IPS DF 4.7 (cell line): ENCODE measurements at regions not wholly inside any gene's neighbourhood (a gene's known extent, or its start where the extent isn't known, plus 50 kb on each side); places are given as distances from the start of the nearest gene placed in this dataset.
"Not testable (repeated sequence)": the region's sequence is repeated elsewhere in the genome, so short reads cannot be mapped to it uniquely, and the experiment has no call there.

ENCODE experiments used
- DNase-seq: peaks from one replicate; pipeline ENCODE4 v3.0.0-alpha.2; 2013; ENCODE audit warnings: low spot score; ENCODE audit errors: extremely low read depth

DNA sequence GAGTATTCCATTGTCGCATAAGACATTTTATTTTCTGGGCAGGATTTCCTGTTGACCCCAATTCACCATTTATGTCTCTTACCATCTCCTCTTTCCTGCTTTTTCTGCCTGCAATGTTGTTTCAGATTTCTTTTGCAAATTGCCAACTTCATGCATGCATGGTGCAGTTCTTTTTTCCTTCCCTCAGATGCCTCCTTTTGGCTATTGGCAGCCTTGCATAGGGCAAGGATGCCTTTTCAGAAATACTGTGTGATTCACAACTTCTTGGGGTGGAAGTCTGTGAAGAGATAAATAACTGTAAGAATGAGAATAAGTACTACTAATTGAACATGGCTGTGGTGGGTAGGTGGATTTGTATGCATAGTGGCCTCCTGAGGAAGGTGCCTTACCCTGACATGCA, 116.7 kb downstream of the SOX4 start:
- DNase-seq = no peak

DNA sequence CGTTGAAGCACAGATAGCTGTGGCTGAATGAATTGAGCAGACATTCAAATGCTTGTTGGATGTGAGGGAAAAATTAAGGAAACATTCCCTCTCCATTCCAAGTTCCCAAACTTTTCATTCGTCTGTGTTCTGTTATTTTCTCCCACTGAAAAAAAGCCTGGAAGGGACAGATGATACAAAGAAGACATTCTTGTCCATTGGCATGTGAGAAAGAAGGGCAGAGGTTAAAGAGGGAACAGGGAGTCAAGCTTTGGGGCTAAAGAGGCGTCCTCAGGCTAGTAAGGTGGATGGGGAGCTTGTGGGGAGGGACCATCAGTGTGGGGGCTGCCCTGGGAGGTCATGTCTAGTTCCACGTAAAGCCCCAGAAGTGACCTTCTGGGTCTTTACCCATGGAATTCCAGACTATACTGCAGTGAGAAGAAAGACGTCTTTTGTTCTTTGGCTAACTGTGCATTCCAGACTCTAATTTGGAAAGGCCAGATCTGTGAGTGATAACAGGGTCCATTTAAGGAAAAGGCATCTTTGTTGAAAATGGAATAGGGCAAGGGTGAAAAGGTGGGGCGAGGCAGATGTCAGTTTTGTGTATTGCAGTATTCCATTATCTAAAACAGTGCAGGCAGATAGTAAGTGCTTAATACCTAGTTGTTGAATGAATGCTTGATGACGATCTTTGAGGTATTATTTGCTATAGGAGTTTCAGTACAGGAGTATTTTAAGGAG, 117.5 kb downstream of the SOX4 start:
- no peak for DNase-seq

DNA sequence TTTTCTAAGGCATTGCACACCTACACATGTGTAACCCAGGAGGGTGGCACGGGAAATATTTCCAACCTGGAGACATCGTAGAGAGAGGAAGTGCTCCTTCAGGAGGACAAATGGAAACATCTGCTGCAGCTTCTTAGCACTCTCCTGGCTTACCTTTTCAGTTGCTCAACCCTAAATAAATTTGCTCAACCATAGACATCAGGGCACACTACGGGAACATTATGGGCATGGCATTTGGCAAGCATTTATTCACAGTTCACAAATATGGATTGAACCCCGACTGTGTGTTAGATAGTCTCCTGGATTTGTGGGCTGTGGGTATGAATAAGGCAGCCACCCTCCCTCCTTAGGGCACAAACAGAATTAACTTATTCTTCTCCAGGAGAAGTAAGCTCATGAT, 118.7 kb downstream of the SOX4 start:
- no peak for DNase-seq

DNA sequence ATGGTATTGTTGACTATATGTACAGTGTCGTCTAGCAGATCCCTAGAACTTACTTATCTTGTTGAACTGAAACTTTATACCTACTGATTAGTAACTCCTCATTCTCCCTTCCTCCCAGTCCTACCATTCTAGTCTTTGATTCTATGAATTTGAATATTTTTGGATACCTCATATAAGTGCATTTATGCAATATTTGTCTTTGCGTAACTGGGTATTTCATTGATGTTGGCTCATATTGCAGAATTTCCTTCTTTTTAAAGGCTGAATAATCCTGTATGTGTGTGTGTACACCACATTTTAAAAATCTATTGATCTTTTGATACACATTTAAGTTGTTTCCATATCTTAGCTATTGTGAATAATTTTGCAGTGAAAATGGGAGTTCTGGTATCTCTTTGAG, 119.9 kb downstream of the SOX4 start:
- no peak for DNase-seq

DNA sequence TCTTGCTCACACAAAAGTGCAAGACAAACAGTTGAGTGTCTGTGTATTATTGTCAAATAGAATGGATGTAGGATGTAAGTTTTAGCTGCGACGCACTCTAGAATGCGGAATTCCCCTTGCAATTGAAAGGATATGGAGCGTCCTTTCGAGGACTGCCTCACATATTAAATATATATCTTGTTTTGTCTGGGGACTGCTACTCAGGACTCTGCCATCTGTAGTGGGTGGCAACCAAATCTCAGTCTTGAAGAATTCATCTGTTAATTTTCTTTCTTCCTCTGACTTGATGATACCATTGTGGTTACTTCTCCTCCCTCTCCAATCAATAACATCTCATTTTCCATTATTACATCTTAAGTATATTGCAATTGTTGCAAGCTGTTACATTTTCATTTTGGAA, 121.6 kb downstream of the SOX4 start:
- DNase-seq = no peak

DNA sequence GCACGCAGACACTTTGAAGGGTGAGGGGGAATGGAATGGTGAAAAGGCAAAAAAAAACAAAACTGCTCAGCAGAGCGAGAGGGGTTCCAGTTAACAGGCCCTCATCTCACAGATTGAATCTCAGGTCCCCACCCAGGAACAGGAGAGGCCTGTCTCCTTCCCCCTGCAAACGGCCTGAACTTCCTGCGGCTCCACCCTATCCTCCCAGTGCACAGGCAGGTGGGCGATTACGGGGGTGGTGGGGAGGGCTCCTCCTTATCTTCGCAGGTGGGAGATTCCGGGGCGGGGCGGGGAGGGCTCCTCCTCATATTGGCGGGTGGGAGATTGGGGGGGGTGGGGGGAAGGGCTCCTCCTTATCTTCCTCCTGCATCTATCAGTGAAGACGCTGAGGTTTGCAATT, 129.0 kb downstream of the SOX4 start:
- no peak for DNase-seq

DNA sequence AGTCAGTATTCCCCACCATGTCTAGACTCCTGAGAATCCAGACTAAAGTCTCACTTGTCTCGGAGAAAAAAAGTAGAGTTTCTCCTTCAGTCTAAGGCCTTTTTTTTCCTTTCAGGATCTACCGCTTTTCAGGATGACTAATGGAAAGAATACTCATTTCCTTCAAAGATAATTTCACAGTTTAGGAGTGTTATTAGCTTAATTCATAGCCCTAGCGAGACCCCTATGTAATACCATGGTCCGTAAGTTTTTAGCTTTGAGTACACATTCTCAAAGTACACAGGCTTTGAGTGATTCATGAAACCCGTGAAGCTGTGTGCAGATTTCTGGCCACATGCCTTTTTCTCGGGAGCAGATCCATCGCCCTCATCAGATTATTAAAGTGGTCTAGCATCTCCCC, 133.1 kb downstream of the SOX4 start:
- no peak for DNase-seq

DNA sequence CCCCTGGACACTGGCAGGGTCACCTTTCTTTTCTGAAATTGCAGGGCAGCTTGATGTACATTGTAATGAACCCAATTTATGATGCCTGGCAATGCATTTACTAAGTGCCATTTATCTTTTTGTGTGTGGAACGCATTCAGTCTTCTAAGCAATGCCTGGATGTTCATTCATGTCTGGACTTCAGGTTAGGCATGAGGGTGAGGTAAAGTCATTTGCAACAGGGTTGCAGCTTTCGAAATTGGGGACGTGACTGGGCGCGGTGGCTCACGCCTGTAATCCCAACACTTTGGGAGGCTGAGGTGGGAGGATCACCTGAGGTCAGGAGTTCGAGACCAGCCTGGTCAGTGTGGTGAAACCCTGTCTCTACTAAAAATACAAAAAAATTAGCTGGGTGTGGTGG, 134.6 kb downstream of the SOX4 start:
- no peak for DNase-seq

DNA sequence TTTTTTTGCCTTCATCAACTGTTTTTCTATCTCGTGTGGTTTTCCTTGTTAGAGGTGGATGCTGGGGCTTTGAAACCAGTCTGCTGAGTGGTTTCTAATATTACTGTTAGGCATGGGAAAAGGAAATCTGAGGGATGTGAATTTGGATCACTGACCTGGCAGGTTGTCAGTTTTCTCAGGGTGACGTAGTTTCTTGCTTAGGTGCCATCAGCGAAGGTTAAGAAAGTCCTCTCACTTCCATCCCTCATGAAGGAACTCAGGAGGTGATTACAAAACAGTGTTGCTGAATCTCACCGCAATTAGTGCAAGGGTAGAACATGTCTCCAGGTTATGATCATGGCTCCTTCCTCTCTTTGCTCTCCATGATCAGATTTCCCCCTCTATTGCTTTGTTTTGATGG, 135.9 kb downstream of the SOX4 start:
- DNase-seq = no peak

DNA sequence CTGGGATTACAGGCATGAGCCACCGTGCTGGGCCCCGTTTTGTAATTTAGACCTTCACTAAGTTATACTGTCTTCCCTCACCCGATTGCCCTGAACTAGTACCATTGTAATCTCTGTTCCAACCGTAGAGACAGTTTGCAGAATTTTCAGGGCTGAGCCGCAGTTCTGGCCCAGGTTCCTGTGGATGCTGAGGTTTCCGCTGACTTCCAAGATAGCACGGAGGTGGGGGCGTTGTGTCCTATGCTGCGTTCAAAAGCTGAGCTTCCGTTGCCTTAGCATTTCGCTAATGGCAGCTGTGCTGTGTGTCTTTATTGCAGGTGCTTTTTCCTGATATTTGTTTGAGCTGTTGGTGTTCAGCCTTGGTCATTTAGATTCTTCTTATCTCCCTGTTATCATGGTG, 137.0 kb downstream of the SOX4 start:
- DNase-seq = no peak

DNA sequence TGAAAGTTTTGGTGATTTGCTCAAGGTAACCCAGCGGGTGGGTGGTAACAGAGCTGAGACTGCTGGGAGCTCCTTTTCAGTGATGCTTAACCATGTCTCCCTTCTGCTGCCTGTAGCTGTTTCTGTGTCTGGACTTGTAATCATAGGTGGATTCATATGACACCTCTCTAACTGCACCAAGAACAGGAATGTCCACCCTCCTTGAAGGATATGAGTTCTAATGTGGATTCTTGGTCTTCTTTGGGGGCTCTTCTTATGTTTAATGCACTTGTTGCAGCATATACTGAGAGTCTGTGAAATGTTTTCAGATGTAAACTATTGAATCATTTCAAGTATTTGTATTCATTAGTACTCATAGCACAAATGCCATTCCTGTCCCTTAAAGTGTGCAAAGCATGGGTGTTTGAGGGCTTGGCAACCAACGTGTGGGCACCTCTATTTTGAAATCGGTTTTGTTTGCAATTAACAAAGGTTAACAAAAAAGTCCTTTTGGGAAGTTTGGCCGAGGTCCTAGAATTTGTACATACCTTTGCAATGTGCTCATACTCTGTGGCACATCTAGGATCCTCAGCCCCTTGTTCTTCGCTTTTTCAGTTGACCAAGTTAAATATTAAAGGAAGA, 138.0 kb downstream of the SOX4 start:
- DNase-seq = no peak

GRCh38 chr6:21732032-21732730, 138.6 kb downstream of the SOX4 start:
- not testable (repeated sequence) for DNase-seq

- no peak for DNase-seq
These were observed 139.2 kb downstream of the SOX4 start for GRCh38 chr6:21732731-21733130.

DNA sequence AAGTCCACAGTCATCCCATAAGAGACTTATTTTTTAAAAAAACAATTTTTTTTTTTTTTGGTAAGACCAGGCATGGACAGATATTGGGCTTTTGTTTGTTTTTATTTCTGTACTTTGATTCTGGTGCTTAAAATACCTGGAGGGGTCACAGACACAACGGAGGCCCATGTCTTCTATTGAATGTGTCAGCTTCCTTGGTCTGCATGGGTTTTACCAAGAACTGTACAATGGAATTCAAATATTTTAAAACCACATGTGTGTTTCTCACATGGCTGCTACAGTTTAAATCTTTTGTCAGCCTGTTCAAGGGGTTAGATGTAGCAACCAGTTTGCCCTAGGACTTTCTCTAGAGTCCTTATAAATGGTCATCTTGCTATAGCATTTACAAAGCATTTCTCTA, 139.8 kb downstream of the SOX4 start:
- DNase-seq = no peak

DNA sequence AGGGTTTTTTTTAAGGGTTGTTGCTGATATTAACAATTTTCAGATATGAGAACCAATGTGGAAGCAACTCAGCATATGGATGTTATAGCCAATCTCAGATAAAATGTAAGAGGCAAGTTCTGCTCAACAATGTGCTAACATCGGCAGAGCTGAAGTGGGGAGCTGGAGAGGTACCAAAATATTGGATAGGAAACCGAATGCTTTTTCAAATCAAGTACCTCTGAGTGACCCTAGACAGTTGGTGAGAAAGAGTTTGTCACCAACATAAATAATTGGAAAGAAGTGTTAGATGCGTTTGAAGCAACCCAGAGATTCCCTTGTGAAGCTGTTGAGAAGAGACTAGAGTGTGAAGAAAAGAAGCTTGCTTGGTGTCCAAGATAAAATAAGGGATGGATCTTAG, 140.7 kb downstream of the SOX4 start:
- no peak for DNase-seq

GRCh38 chr6:21738180-21739094, 144.9 kb downstream of the SOX4 start:
- DNase-seq = no peak

DNA sequence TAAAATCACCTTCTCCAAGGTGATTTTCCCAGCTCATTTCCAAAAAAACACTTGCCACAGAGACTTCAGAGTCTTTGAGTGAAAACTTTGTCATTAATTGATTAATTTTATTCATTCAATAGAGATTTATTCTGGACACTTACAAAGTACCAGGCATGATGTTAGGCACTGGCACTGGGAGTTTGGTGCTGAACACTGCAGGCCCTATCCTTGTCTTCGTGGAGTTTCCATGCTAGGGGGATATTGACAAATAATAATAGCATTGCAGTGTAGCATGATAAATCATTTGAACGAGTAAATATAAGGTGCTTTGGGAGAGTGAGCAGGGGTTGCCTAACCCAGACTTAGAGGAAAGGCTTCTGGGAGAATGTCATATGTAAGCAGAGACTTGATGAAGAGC, 145.7 kb downstream of the SOX4 start:
- DNase-seq = no peak

DNA sequence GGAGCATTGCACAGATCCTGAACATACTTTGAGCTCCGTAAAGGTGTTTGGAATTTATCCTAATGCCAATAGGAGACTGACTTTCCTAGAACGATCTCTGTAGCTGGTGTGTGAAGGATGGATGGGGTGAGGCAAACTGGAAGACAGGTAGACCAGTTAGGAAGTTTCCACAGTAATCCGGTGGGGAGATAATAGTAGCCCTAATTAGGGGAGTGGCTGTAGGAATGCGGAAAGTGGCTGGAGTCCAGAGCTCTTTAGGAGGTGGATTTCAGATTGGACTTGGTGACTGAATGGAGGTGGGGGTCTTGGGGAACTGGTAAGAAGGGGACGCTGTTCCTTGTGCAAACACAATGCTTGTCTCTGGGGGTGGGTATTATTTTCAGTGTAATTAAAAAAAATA, 146.3 kb downstream of the SOX4 start:
- DNase-seq = no peak

- no peak for DNase-seq
These were observed 147.0 kb downstream of the SOX4 start for GRCh38 chr6:21740376-21741124.

GRCh38 chr6:21741221-21742109, 147.9 kb downstream of the SOX4 start:
- no peak for DNase-seq
